ENCODE measurements at regions not wholly inside any gene's neighbourhood (a gene's known extent, or its start where the extent isn't known, plus 50 kb on each side); places are given as distances from the start of the nearest gene placed in this dataset.

DNA sequence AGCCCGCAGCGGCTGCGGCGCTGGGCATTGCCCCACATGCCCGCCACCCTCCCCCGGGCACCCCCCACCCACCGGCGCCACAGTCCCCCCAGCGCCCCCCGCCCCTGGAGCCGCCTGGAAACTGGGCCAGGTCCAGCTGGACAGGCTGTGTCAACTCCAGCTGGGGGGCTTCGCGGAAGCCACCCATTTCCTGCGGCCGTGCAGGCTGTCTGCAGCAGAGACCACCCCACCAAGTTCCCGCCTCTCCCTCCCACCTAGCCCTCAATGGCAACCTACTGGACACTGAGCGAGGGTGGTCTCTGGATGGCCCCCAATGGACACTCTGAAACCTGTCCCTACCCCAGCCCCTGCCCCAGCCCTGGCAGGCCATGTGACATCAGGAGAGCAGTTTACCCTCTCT is 62.8 kb upstream of the GATA2 start:
- no peak for TF ChIP-seq ZNF709 (CRISPR knock-in tag; IDR thresholded peaks at IDR 0.05)
- TF ChIP-seq KDM4B (CRISPR knock-in tag; IDR thresholded peaks at IDR 0.05), result no peak
- no peak for TF ChIP-seq DNMT1 (CRISPR knock-in tag; IDR thresholded peaks at IDR 0.05)
- TF ChIP-seq, protein P1, sequence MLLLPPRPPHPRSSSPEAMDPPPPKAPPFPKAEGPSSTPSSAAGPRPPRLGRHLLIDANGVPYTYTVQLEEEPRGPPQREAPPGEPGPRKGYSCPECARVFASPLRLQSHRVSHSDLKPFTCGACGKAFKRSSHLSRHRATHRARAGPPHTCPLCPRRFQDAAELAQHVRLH (CRISPR knock-in tag; IDR thresholded peaks at IDR 0.05; ENCODE audit: borderline replicate concordance, low read depth), result no peak
- TF ChIP-seq FOXP1 (IDR thresholded peaks at IDR 0.05), result no peak
- TF ChIP-seq FOXP1 (CRISPR knock-in tag; IDR thresholded peaks at IDR 0.05), result no peak
- TF ChIP-seq CTCF (CRISPR knock-in tag; IDR thresholded peaks at IDR 0.05), result no peak
- TF ChIP-seq ZNF776 (CRISPR knock-in tag; IDR thresholded peaks at IDR 0.05), result no peak
- no peak for TF ChIP-seq ZSCAN29 (CRISPR knock-in tag; conservative IDR thresholded peaks at IDR 0.05)
- no peak for TF ChIP-seq PBX3 (CRISPR knock-in tag; IDR thresholded peaks at IDR 0.05; ENCODE audit: borderline replicate concordance)
